IMR-90 (cell line): ENCODE measurements at regions not wholly inside any gene's neighbourhood (a gene's known extent, or its start where the extent isn't known, plus 50 kb on each side); places are given as distances from the start of the nearest gene placed in this dataset.

ENCODE experiments used
- ATAC-seq: fragments of 200-7000 bp; cut with Tn5 transposase; 2 replicates; pipeline ENCODE4 v1.9.1; 2020; ENCODE audit warnings: low read depth, mild to moderate bottlenecking, moderate library complexity
- BruUV-seq: library from RNA; stranded (reverse); fragments of 400-500 nt; replicated peaks from 2 replicates; lab custom pipeline; 2021; lab: Mats Ljungman, UMichigan
- CTCF ChIA-PET: fragments of 300-600 bp; formaldehyde crosslinking; extraction: SDS; loops from one replicate; lab custom pipeline; 2021; ENCODE audit warnings: antibody characterized with exemption; lab: Yijun Ruan, JAX
- POLR2A ChIA-PET: fragments of 300-600 bp; sonication (Branson Sonifier 250); formaldehyde crosslinking; loops from one replicate; lab custom pipeline; 2022; ENCODE audit warnings: antibody characterized with exemption; ENCODE audit not compliant: unreplicated experiment; lab: Charles Lee
- DNase-seq: peaks from one replicate; pipeline ENCODE4 v3.0.0; 2013
- H2AFZ ChIP-seq: replicated peaks from 2 replicates; pipeline ENCODE3; 2013; ENCODE audit warnings: low read length, mild to moderate bottlenecking; ENCODE audit not compliant: poor library complexity
- H2AK5ac ChIP-seq: 2 replicates; pipeline ENCODE4 v1.6.1; 2013; ENCODE audit warnings: low read depth, low read length, inconsistent platforms
- H2AK9ac ChIP-seq: replicated peaks from 2 replicates; pipeline ENCODE3; 2013; ENCODE audit warnings: mild to moderate bottlenecking, low read depth, low read length, moderate library complexity; ENCODE audit not compliant: poor library complexity
- H2BK120ac ChIP-seq: 2 replicates; pipeline ENCODE4 v1.6.1; 2013; ENCODE audit warnings: low read depth, low read length, inconsistent platforms
- H2BK15ac ChIP-seq: 3 replicates; pipeline ENCODE4 v1.6.1; 2013; ENCODE audit warnings: low read depth, low read length, inconsistent platforms
- H2BK20ac ChIP-seq: 2 replicates; pipeline ENCODE4 v1.6.1; 2013; ENCODE audit warnings: low read depth, mild to moderate bottlenecking, inconsistent platforms, low read length, moderate library complexity
- H2BK5ac ChIP-seq: 2 replicates; pipeline ENCODE4 v1.6.1; 2013; ENCODE audit warnings: mild to moderate bottlenecking, low read depth, low read length, inconsistent platforms; ENCODE audit not compliant: poor library complexity, severe bottlenecking
- H3K14ac ChIP-seq: replicated peaks from 2 replicates; pipeline ENCODE4 v1.6.1; 2013; ENCODE audit warnings: low read depth, low read length, inconsistent platforms
- H3K18ac ChIP-seq: 2 replicates; pipeline ENCODE4 v1.6.1; 2013; ENCODE audit warnings: low read depth, low read length, control low read depth
- H3K23ac ChIP-seq: 2 replicates; pipeline ENCODE4 v1.6.1; 2013; ENCODE audit warnings: low read depth, low read length, inconsistent platforms
- H3K27ac ChIP-seq: 2 replicates; pipeline ENCODE4 v1.5.1; 2013; ENCODE audit warnings: mild to moderate bottlenecking, control low read depth, low read length; ENCODE audit not compliant: insufficient read depth
- H3K27me3 ChIP-seq: 2 replicates; pipeline ENCODE4 v1.6.1; 2013; ENCODE audit warnings: low read length; ENCODE audit not compliant: control insufficient read depth, insufficient read depth
- H3K36me3 ChIP-seq: 2 replicates; pipeline ENCODE4 v1.6.1; 2013; ENCODE audit warnings: low read length, mixed read lengths; ENCODE audit not compliant: control insufficient read depth, insufficient read depth
- H3K4ac ChIP-seq: 2 replicates; pipeline ENCODE4 v1.6.1; 2013; ENCODE audit warnings: low read depth, low read length, inconsistent platforms
- H3K4me1 ChIP-seq: 2 replicates; pipeline ENCODE4 v1.6.1; 2013; ENCODE audit warnings: low read length, mixed read lengths; ENCODE audit not compliant: control insufficient read depth, insufficient read depth
- H3K4me2 ChIP-seq: 2 replicates; pipeline ENCODE4 v1.6.1; 2013; ENCODE audit warnings: low read depth, mild to moderate bottlenecking, control low read depth, low read length, moderate library complexity
- H3K4me3 ChIP-seq: 2 replicates; pipeline ENCODE4 v1.5.1; 2013; ENCODE audit warnings: low read depth, mild to moderate bottlenecking, control low read depth, low read length, moderate library complexity; ENCODE audit not compliant: insufficient read depth
- H3K56ac ChIP-seq: 2 replicates; pipeline ENCODE4 v1.6.1; 2013; ENCODE audit warnings: low read length, inconsistent platforms; ENCODE audit not compliant: insufficient read depth; ENCODE audit errors: extremely low read depth
- H3K79me1 ChIP-seq, 2 experiments: 2 replicates each; pipeline ENCODE4 v1.6.1; 2013; ENCODE audit warnings: low read length in 2 of 2, inconsistent platforms in 1 of 2, low read depth in 1 of 2
- H3K9ac ChIP-seq: 2 replicates; pipeline ENCODE4 v1.6.1; 2013; ENCODE audit warnings: low read depth, low read length, control low read depth
- H3K9me1 ChIP-seq: 2 replicates; pipeline ENCODE4 v1.6.1; 2013; ENCODE audit warnings: low read length, inconsistent platforms; ENCODE audit not compliant: insufficient read depth
- H3K9me3 ChIP-seq: 2 replicates; pipeline ENCODE4 v1.6.1; 2013; ENCODE audit warnings: low read length; ENCODE audit not compliant: control insufficient read depth, insufficient read depth
- H4K20me1 ChIP-seq: 2 replicates; pipeline ENCODE4 v1.6.1; 2013; ENCODE audit warnings: low read length, inconsistent platforms; ENCODE audit not compliant: insufficient read depth
- H4K5ac ChIP-seq: 2 replicates; pipeline ENCODE4 v1.6.1; 2013; ENCODE audit warnings: mild to moderate bottlenecking, low read depth, low read length, control low read depth
- H4K8ac ChIP-seq, 2 experiments: 2 replicates each; pipeline ENCODE4 v1.6.1; 2013; ENCODE audit warnings: low read depth in 2 of 2, low read length in 2 of 2, control low read depth in 1 of 2, inconsistent platforms in 1 of 2
- H4K91ac ChIP-seq: 2 replicates; pipeline ENCODE4 v1.6.1; 2013; ENCODE audit warnings: low read depth, low read length, inconsistent platforms; ENCODE audit not compliant: insufficient read depth
- BHLHE40 ChIP-seq: fragments of 150-350 bp; IDR thresholded peaks from 2 replicates; pipeline ENCODE4 v1.6.1; 2016; ENCODE audit warnings: mild to moderate bottlenecking, low read depth, low read length
- CHD1 ChIP-seq: IDR thresholded peaks from 2 replicates; pipeline ENCODE4 v1.6.1; 2012; ENCODE audit warnings: low read depth, low read length, improper control_type of control experiment
- FOS ChIP-seq: fragments of 150-350 bp; IDR thresholded peaks from 2 replicates; pipeline ENCODE4 v1.6.1; 2016; ENCODE audit warnings: low read depth, low read length
- MAFK ChIP-seq: IDR thresholded peaks from 2 replicates; pipeline ENCODE4 v1.6.1; 2012; ENCODE audit warnings: low read depth, low read length, improper control_type of control experiment
- MAZ ChIP-seq: IDR thresholded peaks from 2 replicates; pipeline ENCODE4 v1.6.1; 2012; ENCODE audit warnings: low read depth, mild to moderate bottlenecking, low read length, improper control_type of control experiment, moderate library complexity, borderline replicate concordance
- NFE2L2 ChIP-seq: fragments of 150-350 bp; IDR thresholded peaks from 2 replicates; pipeline ENCODE4 v1.6.1; 2016; ENCODE audit warnings: low read depth, mild to moderate bottlenecking, low read length
- RCOR1 ChIP-seq: IDR thresholded peaks from 2 replicates; pipeline ENCODE4 v1.6.1; 2012; ENCODE audit warnings: mild to moderate bottlenecking, low read length, improper control_type of control experiment; ENCODE audit not compliant: insufficient replicate concordance
- RFX5 ChIP-seq: IDR thresholded peaks from 2 replicates; pipeline ENCODE4 v1.8.0; 2012; ENCODE audit warnings: low read depth, mild to moderate bottlenecking, low read length, moderate library complexity
- SMC3 ChIP-seq: fragments of 150-350 bp; IDR thresholded peaks from 2 replicates; pipeline ENCODE4 v1.6.1; 2016; ENCODE audit warnings: low read depth, mild to moderate bottlenecking, antibody characterized with exemption, low read length, moderate library complexity
- USF2 ChIP-seq: fragments of 150-350 bp; IDR thresholded peaks from 2 replicates; pipeline ENCODE4 v1.6.1; 2017; ENCODE audit warnings: mild to moderate bottlenecking, antibody characterized with exemption, low read length, low read depth
- dilution Hi-C: fragments of 300-500 bp; cut with HindIII; formaldehyde crosslinking; loops from one replicate; pipeline ENCODE4 v1.14.3; 2018; ENCODE audit warnings: low sequenced_read_pairs; ENCODE audit not compliant: unreplicated experiment
- in situ Hi-C: fragments of 300-500 bp; cut with MboI; formaldehyde crosslinking; loops from 3 replicates; pipeline ENCODE4 v1.14.3; 2019; ENCODE audit warnings: low sequenced_read_pairs, inconsistent platforms, mixed read lengths
- intact Hi-C: fragments of 100-400 bp; cut with micrococcal nuclease; formaldehyde crosslinking; loops from 2 replicates; pipeline ENCODE4 v1.10.0; 2022

DNA sequence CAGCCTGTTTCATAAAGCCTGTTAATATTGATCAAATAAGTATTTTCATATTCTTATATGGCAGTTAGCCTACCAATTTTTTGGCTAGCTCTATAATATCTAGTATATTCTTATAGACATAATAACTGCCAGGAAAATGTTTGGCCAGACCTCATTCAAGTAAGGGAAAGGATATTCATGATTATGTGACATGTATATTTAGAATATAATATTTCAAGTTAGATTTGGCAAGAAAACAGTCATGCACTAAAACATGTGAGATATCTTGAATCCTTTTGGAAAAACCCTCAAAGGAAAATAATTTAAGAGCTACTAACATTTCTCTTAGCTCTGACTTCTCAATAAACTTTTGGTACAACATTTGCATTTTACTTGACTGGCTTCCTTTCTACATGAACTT is 694.1 kb downstream of the PLCL1 start:
- no peaks in the 10 kb centered on the region for H3K4me1 ChIP-seq
- H3K27ac ChIP-seq: no peak overlapping the region
- H3K27me3 ChIP-seq: no peaks in the 10 kb centered on the region
- BruUV-seq: no TSS peak
- intact Hi-C loops: no loop called here
- no peak overlapping the region for H2AK5ac ChIP-seq
- no peaks in the 10 kb centered on the region for H3K79me1 ChIP-seq
- in situ Hi-C loops: no loop called here
- no peak overlapping the region for H3K9ac ChIP-seq
- H3K14ac ChIP-seq: no peak overlapping the region
- no peak overlapping the region for H3K4ac ChIP-seq
- CTCF ChIA-PET: interaction anchor here (0.5 kb wide), 1 partner anchor 821 kb away, joined by 3 read pairs; no protein-coding TSS in a partner anchor
- no peak overlapping the region for H2BK5ac ChIP-seq
- H3K9me1 ChIP-seq: no peaks in the 10 kb centered on the region
- no peak overlapping the region for H2AFZ ChIP-seq
- no peak for DNase-seq
- H2BK15ac ChIP-seq: no peak overlapping the region
- POLR2A ChIA-PET: no interaction called here
- no peak overlapping the region for H3K56ac ChIP-seq
- H3K23ac ChIP-seq: no peak overlapping the region
- H3K36me3 ChIP-seq: no peaks in the 10 kb centered on the region
- H2BK120ac ChIP-seq: no peak overlapping the region
- dilution Hi-C loops: no loop called here
- no peak overlapping the region for H3K18ac ChIP-seq
- no peak overlapping the region for H4K91ac ChIP-seq
- no peak overlapping the region for H3K4me3 ChIP-seq
- no peaks in the 10 kb centered on the region for H4K20me1 ChIP-seq
- H2BK20ac ChIP-seq: no peak overlapping the region
- no peak overlapping the region for H4K5ac ChIP-seq
- H3K4me2 ChIP-seq: no peak overlapping the region
- ATAC-seq: no peak
- no peak for TF ChIP-seq NFE2L2
- no peak for TF ChIP-seq MAFK
- no peak for TF ChIP-seq USF2
- TF ChIP-seq CHD1: no peak
- TF ChIP-seq RCOR1: no peak
- no peak for TF ChIP-seq FOS
- TF ChIP-seq SMC3: no peak
- TF ChIP-seq BHLHE40: no peak
- no peak for TF ChIP-seq MAZ
- no peak for TF ChIP-seq RFX5
- H2AK9ac ChIP-seq: no peak overlapping the region
- no peaks in the 10 kb centered on the region for H3K9me3 ChIP-seq
- H4K8ac ChIP-seq: no peak overlapping the region
